Vagina (tissue), 2 donors: ENCODE measurements at regions not wholly inside any gene's neighbourhood (a gene's known extent, or its start where the extent isn't known, plus 50 kb on each side); places are given as distances from the start of the nearest gene placed in this dataset.

ENCODE experiments used
- POLR2AphosphoS5 ChIP-seq, 2 donors: sonication (generic); formaldehyde crosslinking; IDR thresholded peaks; one replicate each; pipeline ENCODE4 v1.9.0; 2017; ENCODE audit warnings: antibody characterized with exemption in 2 of 2, mild to moderate bottlenecking in 2 of 2, low read depth in 1 of 2; ENCODE audit not compliant: insufficient read depth in 1 of 2
- TF ChIP-seq, protein P1 (sequence below), 3 experiments: fragments of 450-650 bp in 2 of 3; fragments of 200-600 bp in 1 of 3; sonication (generic) in 1 of 3; IDR thresholded peaks; one replicate each; pipeline ENCODE4 v1.5.1; 2017 to 2019; ENCODE audit warnings: antibody characterized with exemption in 3 of 3, mild to moderate bottlenecking in 2 of 3, moderate library complexity in 2 of 3

DNA sequence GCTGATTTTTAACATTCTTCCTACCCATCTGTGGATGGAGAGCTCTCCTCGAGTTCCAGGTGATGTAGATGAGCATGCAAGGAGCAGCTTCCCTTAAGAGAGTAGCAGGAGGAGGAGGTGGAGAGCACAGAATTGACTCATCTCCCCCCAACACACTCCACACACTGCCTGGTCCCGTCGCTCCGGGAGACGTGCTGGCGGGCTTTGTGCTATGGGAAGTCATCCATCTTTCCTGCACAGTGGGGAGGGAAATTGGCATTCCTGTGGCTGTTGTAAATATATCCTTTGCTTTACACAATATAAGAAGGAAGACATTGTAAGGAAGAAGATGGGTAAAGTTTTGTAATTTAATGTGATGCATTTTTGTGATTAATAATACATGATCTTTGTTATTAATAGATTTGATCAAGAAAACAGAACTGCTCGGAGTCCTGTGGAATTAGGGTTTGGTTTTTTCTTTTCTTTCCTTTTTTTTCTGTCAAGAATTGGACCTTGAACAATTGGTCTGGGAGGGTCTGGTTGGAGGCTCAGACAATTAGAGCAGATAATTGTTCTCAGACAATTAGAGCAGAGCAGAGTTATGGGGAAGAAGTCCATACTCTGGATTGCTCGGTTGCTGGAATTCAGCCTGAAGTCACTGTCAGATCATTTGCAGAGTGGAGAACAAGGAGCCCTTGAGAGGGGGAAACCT, 297.8 kb downstream of the GADD45G start:
- no peak for TF ChIP-seq POLR2AphosphoS5 (IDR thresholded peaks at IDR 0.05; ENCODE audit: insufficient read depth in 1 of 2, low read depth in 1 of 2)
- TF ChIP-seq, protein P1, sequence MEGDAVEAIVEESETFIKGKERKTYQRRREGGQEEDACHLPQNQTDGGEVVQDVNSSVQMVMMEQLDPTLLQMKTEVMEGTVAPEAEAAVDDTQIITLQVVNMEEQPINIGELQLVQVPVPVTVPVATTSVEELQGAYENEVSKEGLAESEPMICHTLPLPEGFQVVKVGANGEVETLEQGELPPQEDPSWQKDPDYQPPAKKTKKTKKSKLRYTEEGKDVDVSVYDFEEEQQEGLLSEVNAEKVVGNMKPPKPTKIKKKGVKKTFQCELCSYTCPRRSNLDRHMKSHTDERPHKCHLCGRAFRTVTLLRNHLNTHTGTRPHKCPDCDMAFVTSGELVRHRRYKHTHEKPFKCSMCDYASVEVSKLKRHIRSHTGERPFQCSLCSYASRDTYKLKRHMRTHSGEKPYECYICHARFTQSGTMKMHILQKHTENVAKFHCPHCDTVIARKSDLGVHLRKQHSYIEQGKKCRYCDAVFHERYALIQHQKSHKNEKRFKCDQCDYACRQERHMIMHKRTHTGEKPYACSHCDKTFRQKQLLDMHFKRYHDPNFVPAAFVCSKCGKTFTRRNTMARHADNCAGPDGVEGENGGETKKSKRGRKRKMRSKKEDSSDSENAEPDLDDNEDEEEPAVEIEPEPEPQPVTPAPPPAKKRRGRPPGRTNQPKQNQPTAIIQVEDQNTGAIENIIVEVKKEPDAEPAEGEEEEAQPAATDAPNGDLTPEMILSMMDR (IDR thresholded peaks at IDR 0.05), result no peak
